Vagina (tissue), 2 donors: ENCODE measurements at regions not wholly inside any gene's neighbourhood (a gene's known extent, or its start where the extent isn't known, plus 50 kb on each side); places are given as distances from the start of the nearest gene placed in this dataset.

Experiments
- CTCF ChIP-seq, 3 experiments: fragments of 450-650 bp in 2 of 3; fragments of 200-600 bp in 1 of 3; sonication (generic) in 1 of 3; IDR thresholded peaks; one replicate each; pipeline ENCODE4 v1.5.1; 2017 to 2019; ENCODE audit warnings: antibody characterized with exemption in 3 of 3, mild to moderate bottlenecking in 2 of 3, moderate library complexity in 2 of 3
- POLR2A ChIP-seq, 2 donors: fragments of 450-650 bp; IDR thresholded peaks; one replicate each; pipeline ENCODE4 v1.6.1; 2017; ENCODE audit warnings: antibody characterized with exemption in 2 of 2, mild to moderate bottlenecking in 2 of 2, moderate library complexity in 2 of 2
- POLR2AphosphoS5 ChIP-seq, 2 donors: sonication (generic); formaldehyde crosslinking; IDR thresholded peaks; one replicate each; pipeline ENCODE4 v1.9.0; 2017; ENCODE audit warnings: antibody characterized with exemption in 2 of 2, mild to moderate bottlenecking in 2 of 2, low read depth in 1 of 2; ENCODE audit not compliant: insufficient read depth in 1 of 2

DNA sequence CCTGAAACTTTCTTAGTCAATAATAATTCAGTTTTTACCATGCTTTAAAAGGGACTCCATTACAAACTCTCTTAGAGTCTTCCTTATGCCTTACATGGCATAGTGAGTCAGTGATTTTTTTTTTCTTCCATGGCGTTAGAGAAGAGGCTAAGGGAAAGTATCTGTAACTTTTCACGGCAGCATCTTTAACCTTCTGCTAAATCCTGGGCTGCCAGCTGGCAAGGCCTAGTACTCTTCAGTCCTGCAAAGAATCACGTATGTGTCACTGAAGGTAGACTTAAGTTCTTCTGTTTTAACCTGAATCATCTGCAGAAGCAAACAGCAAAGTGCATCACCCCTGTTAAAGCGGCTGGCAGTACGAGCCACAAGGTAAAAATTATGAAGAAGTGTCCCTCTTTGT lies 286.3 kb upstream of the FN1 start:
- TF ChIP-seq POLR2A (IDR thresholded peaks at IDR 0.05), result no peak
- TF ChIP-seq CTCF (IDR thresholded peaks at IDR 0.05), result no peak
- TF ChIP-seq POLR2AphosphoS5 (IDR thresholded peaks at IDR 0.05; ENCODE audit: insufficient read depth in 1 of 2, low read depth in 1 of 2), result no peak
